ENCODE measurements at regions not wholly inside any gene's neighbourhood (a gene's known extent, or its start where the extent isn't known, plus 50 kb on each side); places are given as distances from the start of the nearest gene placed in this dataset.
"Not testable (repeated sequence)": the region's sequence is repeated elsewhere in the genome, so short reads cannot be mapped to it uniquely, and the experiment has no call there.

DNA sequence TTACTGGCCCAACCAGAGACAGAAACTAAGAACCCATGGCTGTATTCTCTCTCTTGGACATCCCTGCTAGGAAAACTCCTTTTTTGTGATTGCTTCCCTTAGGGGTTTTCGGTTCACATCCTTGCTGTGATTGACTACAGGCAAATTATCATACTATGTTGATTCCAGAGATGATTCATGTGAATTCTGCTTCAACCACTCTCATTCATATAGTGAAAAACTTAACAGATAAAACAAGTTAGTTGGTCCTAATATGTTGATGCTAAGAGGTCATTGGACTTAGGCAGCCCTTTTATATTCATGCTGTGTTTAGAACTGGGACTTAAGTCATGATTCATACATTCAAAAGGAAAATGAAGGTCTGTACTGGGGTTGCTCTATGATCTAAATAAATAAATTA, 76.9 kb upstream of the CCN2 start:
- DNase-seq, result no peak

DNA sequence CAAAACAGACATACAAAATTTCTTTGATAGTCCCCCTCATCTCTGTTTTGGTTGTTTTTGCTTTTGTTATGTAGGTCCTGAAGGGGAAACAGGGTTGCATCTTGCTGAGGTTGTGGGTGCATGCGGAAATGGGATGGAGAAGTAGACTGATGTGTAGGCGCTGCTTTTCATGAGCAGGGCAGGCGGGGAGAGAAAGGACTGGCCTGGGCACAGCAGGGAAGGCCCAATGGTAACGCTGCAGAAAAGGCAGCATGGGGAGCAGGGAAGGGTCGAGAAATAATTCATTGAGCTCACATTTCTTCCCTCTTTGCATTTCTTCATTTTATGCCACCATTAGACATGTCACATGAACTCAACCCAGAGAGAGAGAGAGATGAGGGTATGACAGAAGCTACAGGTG, 74.3 kb upstream of the CCN2 start:
- DNase-seq, result no peak

DNA sequence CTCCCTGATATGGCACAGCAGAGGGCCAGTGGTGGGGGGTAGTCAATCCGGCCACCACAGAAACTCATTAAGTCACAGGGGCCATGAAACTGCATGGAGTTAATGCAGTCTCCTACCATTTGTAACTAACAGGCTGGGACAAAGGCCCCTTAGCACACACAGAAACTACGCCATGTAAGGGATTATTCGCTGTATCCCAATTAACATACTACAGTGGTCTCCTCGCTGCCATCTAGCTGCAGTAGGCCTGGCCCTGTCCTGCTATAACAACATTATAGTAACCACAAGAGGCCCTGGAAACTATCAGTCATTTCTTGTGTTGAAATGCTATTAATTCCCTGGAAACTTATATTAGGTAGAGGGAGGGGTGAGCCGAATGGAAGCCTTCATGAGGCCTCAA, 72.3 kb upstream of the CCN2 start:
- peak; percentile 9 for DNase-seq

DNA sequence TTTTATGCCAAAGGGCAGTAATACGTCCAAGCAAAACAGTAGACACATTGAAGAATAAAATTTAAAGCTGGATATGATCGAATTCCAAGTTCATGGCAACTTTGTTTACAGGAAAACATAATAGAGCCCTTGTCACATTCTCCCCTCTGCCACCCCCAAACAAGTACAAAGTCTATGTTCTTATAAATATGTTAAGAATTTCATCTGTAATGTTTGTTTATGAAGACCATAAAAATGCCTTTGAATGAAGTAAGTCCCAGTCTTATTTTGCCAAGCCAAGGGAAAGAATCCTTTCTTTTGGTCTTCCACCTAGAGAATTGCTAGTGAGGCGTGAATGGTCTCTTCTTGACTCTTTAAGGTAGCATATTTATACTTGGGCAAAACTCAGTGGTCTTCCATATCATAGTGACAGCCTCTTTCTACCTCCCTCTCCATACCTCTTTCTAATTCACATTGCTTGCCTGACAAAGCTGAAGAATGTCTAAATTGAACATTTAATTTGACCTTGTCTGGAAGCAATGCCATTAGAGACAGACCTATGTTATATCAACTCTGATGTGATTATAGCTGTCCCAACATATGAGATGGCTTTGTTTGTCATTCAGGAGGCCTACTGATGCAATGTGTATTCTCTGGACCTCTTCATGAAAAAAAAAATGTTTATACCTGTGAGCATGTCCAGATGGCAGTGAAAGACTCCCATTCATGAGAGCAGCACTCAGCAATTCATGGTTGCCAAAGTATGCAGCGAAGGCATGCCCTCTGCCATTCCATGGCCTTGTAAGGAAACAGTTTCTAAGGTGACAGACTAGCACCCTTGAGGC, 70.6 kb upstream of the CCN2 start:
- DNase-seq, result no peak

DNA sequence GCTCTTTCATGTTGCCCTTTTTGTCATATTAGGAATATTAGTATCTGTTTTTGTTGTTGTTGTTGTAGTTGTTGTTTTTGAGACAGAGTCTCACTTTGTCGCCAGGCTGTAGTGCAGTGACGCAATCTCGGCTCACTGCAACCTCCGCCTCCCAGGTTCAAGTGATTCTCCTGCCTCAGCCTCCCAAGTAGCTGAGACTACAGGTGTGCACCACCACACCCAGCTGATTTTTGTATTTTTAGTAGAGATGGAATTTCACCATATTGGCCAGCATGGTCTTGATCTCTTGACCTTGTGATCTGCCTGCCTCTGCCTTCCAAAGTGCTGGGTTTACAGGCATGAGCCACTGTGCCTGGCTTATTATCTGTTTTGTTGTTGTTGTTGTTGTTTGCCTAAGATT, 69.7 kb upstream of the CCN2 start:
- DNase-seq, result not testable (repeated sequence)

DNA sequence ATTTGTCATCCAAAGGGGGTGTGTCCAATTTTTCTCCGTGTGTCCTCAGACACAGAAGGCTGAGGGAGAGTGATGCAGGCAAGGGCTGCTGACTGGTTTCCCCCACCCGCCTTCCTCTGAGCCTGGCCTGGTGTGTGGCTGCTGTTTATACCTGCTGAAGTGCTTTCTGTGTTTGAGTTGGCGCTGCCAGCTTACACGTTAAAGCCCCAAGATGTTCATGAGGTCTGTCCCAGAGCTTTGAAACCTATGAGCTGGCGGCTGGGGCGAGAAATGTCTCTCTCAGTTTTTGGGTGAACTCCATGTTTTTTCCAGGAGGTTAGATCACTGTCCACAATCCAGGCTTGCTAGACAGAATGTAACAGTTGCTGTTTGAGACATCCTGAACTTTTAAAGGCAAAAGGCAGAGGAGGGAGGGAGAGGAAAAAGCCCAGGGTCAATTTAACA, 69.0 kb upstream of the CCN2 start:
- peak; percentile 2 for DNase-seq

DNA sequence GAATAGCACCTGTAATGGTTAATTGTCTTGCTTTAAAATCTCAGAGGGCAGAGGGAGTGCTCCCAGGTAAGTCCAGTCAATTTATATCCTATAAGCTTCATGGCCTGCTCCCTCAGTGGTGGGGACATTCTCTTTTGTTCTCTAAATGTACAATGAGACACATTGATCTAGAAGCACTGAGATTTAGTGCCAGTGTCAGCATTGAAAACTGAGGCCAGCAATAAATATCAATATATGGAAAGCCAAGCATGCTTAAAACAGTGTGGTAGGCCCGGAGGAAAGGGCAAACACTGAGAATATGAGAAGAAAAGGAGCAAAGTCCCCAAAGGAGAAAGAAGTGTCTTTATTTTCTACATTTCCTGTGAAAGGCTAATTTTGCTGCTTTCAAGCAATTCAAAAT, 68.4 kb upstream of the CCN2 start:
- DNase-seq, result no peak

DNA sequence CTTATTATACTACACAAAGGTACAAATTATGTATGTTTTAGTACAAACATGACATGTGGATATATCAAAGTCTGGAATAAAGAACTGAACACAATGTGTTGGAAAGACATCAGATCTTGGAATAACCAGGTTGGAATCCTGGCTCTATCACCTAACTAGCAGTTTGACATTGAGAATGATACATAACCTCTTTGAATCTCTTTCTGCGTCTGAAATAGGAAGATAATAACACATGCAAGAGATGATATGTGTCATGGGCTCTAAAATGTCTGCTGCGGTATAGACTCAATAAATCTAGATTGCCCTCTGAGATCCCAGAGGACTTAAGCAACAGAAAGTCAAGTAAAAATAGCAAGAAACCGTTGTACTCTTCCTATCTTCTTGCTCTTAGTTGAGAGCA, 66.8 kb upstream of the CCN2 start:
- no peak for DNase-seq

DNA sequence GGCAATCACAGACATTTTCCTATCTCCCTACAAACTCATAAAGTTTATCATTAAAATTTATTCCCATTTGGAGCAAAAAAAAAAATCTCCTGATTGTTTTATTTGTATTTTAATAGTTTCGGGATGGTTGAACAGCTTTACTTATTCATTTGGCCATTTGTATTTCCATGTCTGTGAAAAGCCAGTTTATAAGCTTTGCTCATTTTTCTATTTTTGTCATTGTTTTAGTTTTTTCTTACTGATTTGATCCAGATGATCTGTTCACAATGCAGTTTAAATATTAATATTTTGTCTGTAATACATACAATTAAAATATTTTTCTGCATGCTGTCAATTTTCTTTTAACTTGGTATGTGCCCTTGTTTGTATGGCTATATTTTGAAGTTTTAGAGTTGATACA, 65.2 kb upstream of the CCN2 start:
- DNase-seq, result no peak

DNA sequence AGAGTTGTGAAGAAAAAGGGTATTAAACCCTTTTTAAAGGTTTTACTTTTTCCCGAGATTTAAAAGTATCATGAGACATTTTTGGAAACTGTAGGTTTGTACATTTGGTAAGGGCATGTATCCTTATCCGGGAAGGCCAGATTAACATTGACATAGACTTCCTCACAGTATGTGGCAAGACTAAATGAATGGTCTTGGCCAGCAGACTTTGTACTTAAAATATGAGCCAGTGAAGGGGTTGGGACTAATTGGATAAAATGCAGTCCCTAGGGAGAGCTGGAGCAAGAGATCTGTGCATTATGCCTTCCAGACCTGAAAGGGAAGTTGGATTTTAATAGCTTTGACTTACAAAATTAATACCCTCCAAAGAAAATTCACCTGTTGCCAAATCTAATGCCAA, 60.4 kb upstream of the CCN2 start:
- DNase-seq, result no peak

DNA sequence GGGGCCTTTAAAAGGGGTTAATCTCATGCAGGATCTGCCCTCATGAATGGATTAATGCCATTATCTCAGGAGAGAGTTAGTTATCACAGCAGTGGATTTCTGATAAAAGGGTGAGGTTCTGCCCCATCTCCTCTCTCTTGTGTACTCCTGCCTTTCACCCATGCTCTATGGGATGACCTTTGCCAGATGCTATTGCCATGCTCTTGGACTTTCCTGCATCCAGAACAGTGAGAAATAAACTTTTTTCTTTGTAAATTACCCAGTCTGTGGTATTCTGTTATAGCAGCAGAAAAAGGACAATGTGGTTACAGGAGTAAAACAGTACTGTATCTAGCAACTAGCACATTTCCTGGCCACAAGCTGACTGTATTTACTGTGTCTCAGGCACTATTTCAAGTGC, 58.0 kb upstream of the CCN2 start:
- no peak for DNase-seq

- DNase-seq, result peak; percentile 67
Measured at GRCh38 chr6:132007474-132008190, 56.5 kb upstream of the CCN2 start.

GRCh38 chr6:132005178-132005577, 54.0 kb upstream of the CCN2 start:
- DNase-seq, result no peak

GRCh38 chr6:132004668-132005067, 53.5 kb upstream of the CCN2 start:
- no peak for DNase-seq

GRCh38 chr6:132003516-132004178, 52.5 kb upstream of the CCN2 start:
- DNase-seq, result no peak
